Upper lobe of right lung (tissue), 1 donor: ENCODE measurements at regions not wholly inside any gene's neighbourhood (a gene's known extent, or its start where the extent isn't known, plus 50 kb on each side); places are given as distances from the start of the nearest gene placed in this dataset.

Experiments
- ATAC-seq: fragments of 200-7000 bp; cut with Tn5 transposase; one replicate; pipeline ENCODE4 v1.9.1; 2020; ENCODE audit warnings: mild to moderate bottlenecking, moderate library complexity
- DNase-seq: peaks from one replicate; pipeline ENCODE4 v3.0.0-alpha.2; 2020
- H3K27ac ChIP-seq: fragments of 200-600 bp; one replicate; pipeline ENCODE4 v1.8.0; 2022
- H3K27me3 ChIP-seq: fragments of 200-600 bp; one replicate; pipeline ENCODE4 v1.8.0; 2022; ENCODE audit warnings: mild to moderate bottlenecking
- H3K36me3 ChIP-seq: fragments of 200-600 bp; one replicate; pipeline ENCODE4 v1.8.0; 2022
- H3K4me1 ChIP-seq: fragments of 200-600 bp; one replicate; pipeline ENCODE4 v1.8.0; 2022
- H3K4me3 ChIP-seq: fragments of 200-600 bp; one replicate; pipeline ENCODE4 v1.8.0; 2022; ENCODE audit warnings: mild to moderate bottlenecking
- H3K9me3 ChIP-seq: fragments of 200-600 bp; one replicate; pipeline ENCODE4 v1.8.0; 2022
- intact Hi-C: fragments of 100-400 bp; cut with DNase I; formaldehyde crosslinking; loops from one replicate; pipeline ENCODE4 v1.11.0; 2022
- TF ChIP-seq, protein P1 (sequence below): fragments of 200-600 bp; IDR thresholded peaks from one replicate; pipeline ENCODE4 v1.8.0; 2022; ENCODE audit warnings: antibody characterized with exemption
- donor health status: DM: no; HTN: yes; CAD: no; lungs with severe emphysema.

DNA sequence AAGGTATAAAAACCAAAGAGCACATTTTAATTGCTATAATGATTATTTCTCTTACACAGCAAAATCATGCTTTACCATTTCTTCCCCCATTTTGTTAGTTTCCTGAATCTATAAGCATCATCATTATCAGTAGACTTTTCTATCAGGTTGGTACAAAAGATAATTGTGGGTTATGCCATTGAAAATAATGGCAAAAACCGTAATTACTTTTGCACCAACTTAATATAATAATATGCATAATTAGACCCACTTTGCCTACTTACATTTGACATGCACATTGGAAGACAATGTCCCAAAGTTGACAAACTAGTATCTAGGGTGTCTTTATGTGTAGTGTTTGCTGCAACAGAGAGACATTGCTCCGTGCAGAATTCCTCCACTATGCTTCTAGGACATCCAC is 594.2 kb downstream of the LMO4 start:
- Histone ChIP-seq H3K4me1 (no peaks in the 10 kb centered on the region), H3K4me3 (no peak overlapping the region), H3K27ac (no peak overlapping the region), H3K27me3 (no peaks in the 10 kb centered on the region), H3K36me3 (no peaks in the 10 kb centered on the region), H3K9me3 (no peaks in the 10 kb centered on the region)
- TF ChIP-seq, protein P1, sequence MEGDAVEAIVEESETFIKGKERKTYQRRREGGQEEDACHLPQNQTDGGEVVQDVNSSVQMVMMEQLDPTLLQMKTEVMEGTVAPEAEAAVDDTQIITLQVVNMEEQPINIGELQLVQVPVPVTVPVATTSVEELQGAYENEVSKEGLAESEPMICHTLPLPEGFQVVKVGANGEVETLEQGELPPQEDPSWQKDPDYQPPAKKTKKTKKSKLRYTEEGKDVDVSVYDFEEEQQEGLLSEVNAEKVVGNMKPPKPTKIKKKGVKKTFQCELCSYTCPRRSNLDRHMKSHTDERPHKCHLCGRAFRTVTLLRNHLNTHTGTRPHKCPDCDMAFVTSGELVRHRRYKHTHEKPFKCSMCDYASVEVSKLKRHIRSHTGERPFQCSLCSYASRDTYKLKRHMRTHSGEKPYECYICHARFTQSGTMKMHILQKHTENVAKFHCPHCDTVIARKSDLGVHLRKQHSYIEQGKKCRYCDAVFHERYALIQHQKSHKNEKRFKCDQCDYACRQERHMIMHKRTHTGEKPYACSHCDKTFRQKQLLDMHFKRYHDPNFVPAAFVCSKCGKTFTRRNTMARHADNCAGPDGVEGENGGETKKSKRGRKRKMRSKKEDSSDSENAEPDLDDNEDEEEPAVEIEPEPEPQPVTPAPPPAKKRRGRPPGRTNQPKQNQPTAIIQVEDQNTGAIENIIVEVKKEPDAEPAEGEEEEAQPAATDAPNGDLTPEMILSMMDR, result no peak
- DNase-seq (no peak), ATAC-seq (no peak)
- intact Hi-C loops, result no loop called here

DNA sequence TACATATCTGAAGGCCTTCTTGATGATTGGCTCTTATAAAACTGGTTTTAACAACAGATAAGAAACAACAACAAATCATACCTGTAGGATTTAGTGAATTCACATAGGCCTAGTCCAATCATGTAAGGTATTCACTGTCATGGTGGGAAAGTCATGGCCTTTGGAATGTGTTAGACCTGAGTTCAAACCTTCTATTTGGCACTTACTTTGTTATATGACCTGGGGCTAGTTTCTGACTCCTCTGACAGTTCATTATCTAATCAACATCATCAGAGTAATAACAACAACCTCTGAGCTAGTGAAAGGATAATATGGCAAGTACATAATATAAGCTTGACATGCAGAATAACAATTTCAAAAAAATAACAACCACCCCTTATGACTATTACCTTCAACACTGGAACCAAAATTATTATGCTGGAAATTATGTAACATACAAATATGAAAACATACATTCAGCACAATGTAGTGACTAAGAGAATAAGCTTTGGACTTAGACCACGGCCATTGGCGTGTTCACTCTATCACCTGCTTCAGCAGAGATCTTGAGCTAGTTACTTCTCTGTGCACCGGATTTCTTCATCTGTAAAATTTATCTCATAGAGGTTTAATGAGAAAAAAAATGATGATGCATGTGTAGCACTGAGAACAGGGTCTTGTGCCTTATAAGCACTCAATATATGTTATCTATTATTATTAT is 597.6 kb downstream of the LMO4 start:
- intact Hi-C loops, result no loop called here
- TF ChIP-seq, protein P1, result no peak

DNA sequence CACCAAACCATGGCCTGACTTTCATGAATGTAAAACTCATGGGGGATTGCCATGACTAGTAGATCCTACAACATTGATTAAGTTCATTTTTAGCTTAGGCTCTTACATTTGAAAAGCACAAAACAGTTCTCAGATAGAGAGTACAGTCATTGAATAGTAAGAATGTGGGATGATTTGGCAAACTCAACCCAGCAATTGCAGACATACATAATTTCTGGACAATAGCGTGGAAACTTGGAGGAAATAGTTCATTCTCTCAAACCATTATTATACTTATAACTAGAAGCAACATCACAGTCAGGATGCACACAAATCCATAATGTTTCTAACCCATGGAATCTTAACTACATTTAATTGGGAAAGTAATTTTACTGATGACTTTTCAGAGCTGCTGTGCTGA is 598.2 kb downstream of the LMO4 start:
- H3K27ac ChIP-seq, result no peak overlapping the region
- no peak for ATAC-seq
- H3K27me3 ChIP-seq, result no peaks in the 10 kb centered on the region
- H3K4me3 ChIP-seq, result no peak overlapping the region
- no peak for DNase-seq
- no peaks in the 10 kb centered on the region for H3K36me3 ChIP-seq
- H3K9me3 ChIP-seq, result no peaks in the 10 kb centered on the region
- no peaks in the 10 kb centered on the region for H3K4me1 ChIP-seq
- TF ChIP-seq, protein P1, result no peak
- intact Hi-C loops, result no loop called here

More for the DNA sequence above, 597.6 kb downstream of the LMO4 start:
- Histone ChIP-seq H3K27me3 (no peaks in the 10 kb centered on the region), H3K4me1 (no peaks in the 10 kb centered on the region), H3K36me3 (no peaks in the 10 kb centered on the region), H3K9me3 (no peaks in the 10 kb centered on the region), H3K4me3 (no peak overlapping the region), H3K27ac (no peak overlapping the region)
- no peak for ATAC-seq
- DNase-seq, result no peak

DNA sequence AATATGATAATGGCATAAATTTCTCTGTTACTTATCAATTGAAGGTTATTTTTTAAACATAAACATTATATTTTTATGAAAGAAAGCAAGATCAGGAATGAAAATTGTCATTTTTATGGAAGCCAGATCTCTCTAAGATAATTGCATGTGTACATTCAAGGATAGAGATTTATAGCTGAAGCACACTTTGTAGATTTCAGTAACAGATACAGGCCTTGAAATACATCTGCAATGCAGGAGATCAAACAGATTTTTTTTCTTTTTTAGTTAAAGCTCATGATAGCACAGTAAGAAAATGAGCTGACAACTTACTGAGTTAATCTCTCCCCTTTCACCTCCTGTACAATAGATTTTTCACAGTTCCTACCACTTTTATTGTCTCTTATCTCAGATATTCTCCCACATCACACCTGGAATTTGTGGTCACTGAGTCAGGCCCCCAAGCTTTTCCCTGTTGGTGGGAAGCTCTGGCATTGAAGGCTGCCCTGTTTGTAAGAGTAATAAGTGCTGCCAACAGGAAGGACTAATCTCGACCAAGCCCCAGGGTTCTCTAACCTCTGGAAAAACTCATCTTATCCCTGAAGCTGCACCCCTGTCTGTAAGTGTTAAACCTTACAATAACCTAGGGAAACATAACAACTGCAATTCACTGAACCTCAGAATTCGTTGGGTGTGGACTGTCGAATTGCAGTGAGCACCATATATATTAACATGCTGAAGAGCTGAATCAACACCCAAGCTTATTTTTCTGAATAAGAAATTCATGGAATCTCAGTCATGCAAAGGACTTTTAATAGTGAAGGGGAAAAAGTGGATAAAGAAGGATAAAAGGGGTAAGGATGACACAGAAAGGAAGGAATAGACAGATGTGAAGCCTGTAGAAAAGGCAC is 599.0 kb downstream of the LMO4 start:
- ATAC-seq (no peak), DNase-seq (no peak)
- no peaks in the 10 kb centered on the region for H3K9me3 ChIP-seq
- no peaks in the 10 kb centered on the region for H3K36me3 ChIP-seq
- intact Hi-C loops, result no loop called here
- H3K27me3 ChIP-seq, result no peaks in the 10 kb centered on the region
- H3K27ac ChIP-seq, result no peak overlapping the region
- TF ChIP-seq, protein P1, result no peak
- H3K4me3 ChIP-seq, result no peak overlapping the region
- no peaks in the 10 kb centered on the region for H3K4me1 ChIP-seq

DNA sequence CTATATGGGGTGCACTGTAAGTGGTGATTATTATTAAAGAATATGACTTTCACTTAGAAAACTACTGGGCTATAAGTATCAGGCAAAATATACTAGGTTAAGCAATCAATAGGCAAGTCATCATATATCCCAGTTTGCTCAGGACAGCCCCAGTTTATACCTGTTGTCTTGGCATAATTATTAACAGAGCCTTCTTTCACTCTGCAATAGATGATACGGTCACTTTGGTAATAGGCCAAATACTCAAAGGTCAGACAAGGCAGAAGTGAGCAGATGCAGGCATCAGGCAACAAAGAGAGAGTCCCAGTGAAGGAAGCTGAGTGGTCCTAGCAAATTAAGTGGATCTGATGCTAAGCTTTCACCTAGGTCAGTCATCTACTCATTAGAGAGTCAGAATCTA is 599.9 kb downstream of the LMO4 start:
- Histone ChIP-seq H3K27ac (no peak overlapping the region), H3K27me3 (no peaks in the 10 kb centered on the region), H3K36me3 (no peaks in the 10 kb centered on the region), H3K9me3 (no peaks in the 10 kb centered on the region), H3K4me1 (no peaks in the 10 kb centered on the region), H3K4me3 (no peak overlapping the region)
- ATAC-seq (no peak), DNase-seq (no peak)
- TF ChIP-seq, protein P1, result no peak
- intact Hi-C loops, result no loop called here
